ENCODE measurements at regions not wholly inside any gene's neighbourhood (a gene's known extent, or its start where the extent isn't known, plus 50 kb on each side); places are given as distances from the start of the nearest gene placed in this dataset.

DNA sequence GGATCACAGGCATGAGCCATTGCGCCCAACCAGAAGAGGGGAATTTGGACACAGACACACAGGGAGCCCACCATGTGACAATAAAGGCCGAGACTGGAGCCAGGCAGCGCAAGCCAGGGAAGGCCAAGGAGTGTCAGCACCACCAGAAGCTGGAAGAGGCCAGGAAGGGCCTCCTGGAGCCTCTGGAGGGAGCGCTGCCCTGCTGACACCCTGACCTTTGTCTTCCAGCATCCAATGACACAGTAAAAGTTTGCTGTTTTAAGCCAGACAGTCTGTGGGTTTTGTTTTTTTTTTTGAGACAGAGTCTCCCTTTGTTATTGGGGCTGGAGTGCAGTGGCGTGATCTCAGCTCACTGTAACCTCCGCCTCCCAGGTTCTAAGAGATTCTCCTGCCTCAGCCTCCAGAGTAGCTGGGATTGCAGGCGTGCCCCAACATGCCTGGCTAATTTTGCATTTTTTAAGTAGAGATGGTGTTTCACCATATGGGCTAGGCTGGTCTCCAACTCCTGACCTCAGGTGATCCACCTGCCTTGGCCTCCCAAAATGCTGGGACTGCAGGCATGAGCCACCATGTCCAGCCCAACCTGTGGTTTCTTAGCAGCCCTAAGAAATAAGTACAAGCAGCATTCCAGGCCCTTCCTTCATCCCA, 215.8 kb downstream of the CTTN start:
- DNase-seq = no peak

DNA sequence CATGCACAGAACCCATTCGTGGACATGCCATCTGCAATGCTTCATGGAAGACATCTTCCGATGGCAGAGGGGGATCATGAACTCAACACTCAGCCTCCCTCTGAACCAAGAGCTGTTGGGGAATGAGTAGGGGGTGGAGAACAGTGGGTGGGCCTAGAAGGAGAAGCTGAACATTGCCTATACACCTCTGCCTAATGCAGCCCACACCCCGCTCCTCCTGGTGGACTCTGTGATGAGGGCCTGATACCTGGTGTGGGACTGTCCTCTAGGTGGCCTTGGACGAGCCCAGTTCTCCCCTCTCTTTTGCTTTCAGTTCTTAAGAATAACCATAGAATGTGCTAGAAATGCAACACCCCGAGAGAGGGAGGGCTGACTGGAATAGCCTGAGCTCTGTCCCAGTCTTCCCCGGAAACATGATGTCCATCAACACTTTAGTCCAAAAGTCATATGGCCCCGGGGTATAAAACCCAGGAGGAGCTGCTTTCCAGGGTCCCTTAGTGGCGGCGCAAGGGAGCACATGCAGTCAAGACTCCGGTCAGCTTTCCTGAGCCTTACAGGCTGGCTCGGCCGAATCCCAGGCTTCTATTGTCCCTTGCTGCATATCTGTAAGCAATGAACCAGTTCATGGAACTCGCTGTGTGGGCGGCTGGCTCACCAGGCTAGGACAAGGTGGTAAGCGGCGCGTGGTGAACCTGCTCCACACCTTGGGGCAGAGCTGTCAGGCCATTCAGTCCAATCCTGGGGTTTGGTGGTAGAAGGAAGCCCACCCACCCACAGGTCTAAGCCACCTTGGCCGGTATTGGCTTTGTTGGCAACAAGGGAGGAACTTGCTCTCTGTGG, 216.9 kb downstream of the CTTN start:
- DNase-seq = no peak

DNA sequence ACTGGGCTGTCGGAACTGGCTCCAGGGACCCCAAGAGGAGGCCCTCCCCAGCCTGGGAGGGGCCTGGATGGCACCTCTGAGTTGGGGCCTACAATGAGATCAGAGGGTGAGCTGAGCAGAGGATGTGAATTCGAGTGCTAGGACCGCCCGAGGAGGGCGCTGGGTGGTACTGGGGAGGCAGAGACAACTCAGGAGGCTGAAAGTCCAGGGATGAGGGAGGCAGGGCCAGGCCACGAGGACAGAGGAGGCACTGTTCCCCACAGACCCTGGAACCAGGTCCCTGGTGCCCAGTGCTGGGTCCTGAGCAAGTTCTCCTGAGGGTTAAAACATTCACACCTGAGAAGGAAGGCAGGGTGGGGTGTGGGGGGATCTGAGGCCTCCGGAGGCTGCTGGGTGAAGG, 218.0 kb downstream of the CTTN start:
- no peak for DNase-seq

DNA sequence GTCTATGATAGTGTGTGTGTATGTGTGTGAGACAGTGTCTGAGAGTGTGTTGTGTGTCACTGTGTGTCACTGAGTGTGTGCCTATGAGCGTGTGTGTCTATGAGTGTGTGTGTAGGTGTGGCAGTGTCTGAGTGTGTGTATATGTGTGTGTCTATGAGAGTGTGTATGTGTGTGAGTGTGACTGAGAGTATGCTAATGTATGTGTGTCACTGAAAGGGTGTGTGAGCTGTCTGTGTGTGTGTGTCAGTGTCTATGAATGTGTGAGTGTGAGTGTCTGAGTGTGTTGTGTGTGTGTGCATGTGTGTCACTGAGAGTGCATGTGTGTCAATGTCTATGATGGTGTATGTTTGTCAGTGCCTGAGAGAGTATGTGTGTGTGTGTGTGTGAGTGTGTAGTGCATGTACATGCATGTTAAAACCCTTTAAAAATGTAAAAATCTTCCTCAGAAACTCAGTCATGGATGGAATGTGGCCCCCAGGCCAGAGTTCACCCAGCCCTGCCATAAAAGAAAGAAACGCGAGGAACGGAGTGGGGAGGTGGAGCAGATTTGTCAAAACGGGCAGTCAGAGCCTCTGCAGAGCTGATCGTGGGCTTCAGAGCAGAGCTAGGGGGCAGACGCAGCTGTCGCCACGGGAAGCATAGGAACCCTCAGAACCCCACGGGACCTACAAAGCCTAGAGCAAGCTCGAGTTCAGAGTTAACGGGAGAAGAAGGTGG, 218.8 kb downstream of the CTTN start:
- no peak for DNase-seq

DNA sequence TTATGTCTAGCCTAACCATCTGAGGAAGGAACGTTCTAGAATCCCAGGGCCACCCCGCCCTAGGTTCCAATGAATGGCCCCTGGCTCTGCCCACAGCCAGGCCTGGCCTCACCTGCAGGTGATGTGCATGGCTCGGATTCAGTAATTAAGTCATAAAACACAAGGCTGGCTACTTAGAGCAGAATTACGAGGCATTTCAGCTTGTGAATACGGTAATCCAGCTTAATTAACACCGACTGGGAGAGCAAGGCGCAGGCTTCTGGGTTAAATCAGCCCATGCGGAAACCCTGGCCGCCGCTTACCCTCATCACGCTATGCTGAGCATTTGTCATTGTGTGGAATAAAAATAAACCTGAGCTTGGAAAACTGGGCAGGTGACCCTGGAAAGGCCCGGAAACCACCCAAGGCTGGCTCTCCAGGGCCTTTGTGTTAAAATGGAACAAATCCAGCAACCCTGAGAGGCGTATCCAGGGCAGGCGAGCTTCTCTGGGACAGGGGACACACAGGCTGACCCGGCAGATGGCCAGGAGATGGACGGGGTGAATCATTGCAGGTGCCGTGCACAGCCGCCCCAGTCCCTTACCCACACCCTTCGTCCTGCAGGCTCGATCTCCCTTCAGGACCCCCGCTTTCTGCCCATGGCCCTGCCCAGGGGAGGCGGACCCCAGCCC, 220.2 kb downstream of the CTTN start:
- no peak for DNase-seq

DNA sequence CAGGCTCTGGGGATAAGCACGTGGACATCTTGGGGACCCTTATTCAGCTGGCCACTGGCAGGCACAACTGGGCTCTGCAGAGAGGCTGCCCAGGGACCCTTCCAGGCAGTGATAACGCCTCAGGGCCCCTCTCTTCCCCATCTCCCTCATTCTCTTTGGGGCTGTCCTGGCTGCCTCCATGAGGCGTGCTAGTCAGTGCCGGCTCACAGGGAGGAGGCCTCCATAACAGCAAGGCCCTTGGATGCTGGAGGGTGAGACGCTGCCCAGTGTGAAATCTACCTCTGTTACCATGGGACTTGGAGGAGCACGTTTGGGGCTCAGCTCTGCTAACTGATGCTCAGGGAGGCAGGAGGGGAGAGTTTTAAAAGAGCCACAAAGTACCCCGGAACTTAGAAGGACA, 221.3 kb downstream of the CTTN start:
- no peak for DNase-seq

DNA sequence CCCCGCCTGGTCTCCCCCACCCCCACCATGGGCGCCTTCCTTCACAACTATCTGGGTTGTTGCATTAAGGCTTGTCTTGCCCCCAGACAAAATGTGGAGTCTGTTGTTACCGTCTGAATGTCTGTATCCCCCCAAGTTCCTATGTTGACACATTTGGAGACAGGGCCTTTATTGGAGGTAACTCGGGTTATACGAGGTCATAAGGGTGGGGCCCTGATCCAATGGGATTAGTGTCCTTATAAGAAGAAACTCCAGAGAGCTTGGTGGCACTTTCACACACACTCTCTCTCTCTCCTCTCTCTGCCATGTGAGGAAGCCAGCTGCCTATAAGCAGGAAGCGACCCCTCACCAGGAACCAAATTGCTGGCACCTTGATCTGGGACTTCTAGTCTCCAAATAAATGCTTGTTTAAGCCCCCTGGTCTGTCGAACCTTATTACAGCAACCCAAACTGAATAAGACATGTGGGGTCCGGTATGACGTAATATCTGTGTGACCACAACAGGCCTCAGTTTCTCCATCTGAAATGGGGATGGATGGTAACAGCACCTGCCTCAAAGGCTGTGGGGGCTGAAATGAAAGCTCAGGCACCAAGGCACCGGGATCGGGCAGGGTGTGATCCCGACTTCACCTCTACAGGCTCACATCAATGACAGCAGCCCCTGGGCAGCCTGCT, 222.3 kb downstream of the CTTN start:
- no peak for DNase-seq

DNA sequence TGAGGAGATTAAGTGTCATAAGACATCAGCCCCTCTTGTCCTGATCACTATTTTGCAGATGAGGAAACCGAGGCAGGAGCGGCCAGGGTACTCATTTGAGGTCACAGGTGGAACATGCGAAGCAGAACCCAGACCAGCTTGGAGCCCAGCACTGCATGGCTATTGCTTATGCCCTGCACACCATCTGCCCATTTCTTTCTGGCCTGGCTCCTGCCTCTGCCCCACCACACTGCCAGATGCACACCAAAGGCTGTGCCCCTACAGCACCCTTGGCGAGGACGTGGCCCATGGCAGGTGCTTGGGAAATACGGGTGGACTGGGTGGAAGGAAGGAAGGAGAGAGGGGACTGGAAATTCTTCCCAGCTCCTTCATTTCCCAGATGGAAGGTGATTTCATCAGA, 222.9 kb downstream of the CTTN start:
- no peak for DNase-seq

DNA sequence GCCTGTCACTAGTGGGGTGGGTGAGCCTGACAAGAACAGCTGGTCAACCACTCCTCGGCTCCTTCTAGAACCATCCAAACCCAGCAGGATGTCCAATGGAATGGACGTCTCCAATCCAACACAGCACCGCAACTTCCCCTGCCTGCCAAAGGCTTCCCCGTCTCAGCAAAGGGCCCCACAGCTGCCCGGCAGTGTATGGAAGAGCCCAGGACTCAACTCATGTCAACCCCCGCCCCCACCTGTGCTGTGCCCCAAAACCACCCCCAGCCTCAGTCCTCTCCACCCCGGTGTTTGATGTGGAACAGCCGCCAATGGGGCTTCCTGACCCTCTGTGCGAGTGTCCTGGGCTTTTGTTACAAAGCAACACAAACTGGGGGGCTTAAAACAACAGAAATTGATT, 223.8 kb downstream of the CTTN start:
- no peak for DNase-seq

DNA sequence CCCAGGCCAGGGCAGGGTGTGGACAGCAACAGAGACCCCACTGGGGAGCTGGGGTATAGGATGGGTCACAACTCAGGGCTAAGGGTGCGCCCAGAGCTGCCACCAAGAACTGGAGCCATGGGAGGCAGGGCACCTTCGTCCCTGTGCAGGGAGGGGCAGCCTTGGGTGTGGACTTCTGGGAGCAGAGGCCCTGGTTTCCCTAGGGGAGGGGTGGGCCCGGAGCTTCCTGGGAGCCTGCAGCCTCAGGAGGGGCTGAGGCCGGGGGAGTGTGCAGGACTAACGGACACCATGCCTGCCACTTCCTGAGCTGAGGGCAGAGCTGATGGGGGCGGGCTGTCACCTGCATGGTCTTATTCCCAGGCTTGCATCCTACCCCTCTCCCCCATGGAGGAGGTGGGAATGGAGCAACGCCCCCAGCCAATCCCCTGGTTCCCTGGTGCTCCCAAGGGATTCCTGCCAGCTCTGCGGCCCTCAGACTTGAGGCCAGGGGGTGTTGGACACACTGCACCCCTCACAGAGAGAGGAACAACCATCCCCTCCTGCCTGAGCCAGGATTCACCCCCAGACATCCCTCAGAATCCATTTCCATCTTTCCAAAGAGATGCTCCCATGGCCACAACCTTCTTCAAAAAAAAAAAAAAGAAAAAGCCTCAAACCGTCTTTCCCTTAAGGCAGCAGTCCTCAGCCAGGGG, 225.7 kb downstream of the CTTN start:
- no peak for DNase-seq

DNA sequence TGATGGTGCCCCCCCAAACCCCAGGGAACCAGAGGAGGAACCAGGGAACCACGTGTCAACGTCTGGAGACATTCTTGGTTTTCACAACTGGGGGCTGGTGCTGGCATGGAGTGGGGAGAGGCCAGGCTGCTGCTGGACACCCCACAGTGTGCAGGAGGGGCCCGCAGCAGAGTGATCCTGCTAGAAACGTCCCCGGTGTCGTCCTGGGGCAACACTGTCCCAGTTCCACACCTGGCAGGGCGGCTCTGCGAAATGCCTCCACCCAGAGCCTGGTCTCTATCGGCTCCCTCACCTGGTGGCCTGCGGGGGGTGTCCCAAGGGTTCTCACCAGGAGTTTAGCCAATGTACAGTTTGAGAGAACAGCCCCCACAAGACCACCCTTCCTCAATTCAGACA, 226.3 kb downstream of the CTTN start:
- no peak for DNase-seq

DNA sequence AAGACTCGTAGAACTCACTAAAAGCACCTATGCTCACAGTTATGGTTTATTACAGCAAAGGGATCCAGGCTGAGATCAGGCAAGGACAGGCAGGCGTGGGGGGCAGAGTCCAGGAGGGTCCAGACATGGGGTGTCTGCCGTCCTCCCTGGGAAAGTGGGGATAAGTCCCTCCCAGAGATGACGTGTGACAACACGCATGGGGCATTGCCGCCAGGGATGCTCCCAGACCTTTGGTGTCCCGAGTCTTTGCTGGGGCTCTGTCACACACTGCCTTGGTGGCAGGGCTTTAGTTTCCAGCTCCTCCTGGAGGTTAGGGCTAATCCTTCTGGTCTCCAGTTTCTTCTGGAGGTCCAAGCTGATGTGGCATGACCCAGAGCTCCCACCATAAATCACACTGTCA, 226.7 kb downstream of the CTTN start:
- no peak for DNase-seq

DNA sequence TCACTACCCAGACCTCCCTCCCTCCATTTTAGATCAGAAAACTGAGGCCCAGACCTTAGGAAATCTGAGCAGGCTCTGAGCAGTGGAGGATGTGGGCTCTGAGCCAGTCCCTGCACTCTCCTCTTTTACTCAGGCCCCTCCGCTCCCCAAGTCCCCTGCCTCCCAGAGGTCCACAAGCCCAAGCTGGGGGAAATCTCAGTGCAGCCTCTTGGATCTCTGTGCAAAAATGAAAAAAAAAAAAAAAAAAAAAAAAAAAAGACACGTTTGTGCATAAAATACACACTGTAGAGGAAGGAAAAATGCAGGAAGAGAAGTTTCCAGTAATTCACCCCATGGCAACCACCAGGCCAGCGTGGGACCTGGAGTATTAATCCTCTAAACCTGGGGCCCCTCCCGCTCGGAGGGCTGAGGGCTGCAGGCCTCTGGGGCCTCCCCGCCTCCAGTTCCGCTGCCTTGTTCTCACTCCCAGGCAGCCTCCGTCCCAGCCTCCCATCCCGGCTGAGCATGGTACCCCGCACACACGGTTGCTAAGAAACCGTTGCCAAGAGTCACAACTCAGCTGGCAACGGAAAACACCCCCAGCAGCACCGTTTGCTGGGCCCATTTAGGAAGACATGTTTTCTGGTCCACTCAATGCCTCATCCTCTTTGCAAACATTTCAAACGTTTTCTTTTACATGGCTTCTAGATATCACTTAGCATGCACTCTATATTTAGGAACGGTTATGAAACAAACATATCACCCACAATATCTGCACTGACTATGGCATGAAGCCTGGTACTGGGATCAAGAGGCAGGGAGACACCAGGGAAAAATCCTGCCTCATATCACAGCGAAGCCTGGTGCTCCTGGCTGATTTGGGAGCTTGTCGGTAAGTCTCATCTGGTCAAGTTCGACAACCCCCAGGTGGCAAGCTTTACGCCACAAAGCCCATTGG, 227.5 kb downstream of the CTTN start:
- no peak for DNase-seq

DNA sequence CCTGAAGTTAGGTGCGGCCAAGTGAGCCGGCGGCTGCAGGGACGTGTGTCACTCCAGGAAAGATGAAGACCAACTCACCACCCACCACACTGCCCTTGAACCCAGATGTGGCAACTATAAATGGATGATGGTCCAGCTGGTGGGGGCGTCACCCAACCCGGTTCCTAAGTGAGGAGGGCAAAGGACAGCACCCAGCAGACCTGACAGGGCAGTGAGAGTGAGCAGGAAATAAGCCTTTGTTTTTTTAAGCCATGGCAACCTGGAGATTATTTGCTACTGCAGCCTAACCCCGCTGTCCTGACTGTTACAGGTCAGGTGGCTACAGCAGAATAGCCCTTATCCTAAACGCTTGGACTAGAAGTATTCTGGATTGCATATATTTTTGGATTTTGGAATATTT, 228.9 kb downstream of the CTTN start:
- no peak for DNase-seq

DNA sequence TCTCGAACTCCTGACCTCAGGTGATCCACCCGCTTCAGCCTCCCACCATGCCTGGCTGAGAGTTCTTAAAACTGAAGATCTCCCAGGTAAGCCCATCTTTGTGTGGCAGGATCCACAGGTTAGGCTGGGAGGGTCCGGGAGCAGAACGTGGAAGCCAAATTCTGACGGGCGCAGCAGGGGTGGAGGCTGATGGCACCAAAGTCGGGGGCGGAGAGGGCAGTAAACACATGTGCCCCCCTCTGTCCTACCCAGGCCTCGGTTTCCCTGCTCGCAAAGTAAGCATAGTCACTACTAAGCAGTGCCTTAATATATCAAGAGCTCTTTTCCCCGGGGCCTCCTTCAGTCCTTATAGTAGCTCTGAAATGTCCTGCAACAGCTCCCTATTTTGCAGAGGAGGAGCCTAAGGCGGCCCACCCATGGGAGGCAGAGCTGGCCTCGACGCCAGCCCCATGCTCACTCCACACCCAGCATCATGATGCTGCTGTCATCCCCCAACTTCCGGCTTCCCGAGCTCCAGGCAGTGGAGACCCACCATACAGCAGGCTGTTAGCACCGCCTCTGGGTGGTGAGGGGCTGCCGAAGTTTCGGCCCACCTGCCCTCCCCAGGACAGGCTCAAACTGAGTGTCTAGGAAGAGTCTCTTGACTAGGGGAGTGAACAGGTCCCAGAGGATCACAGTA, 230.0 kb downstream of the CTTN start:
- DNase-seq = no peak

DNA sequence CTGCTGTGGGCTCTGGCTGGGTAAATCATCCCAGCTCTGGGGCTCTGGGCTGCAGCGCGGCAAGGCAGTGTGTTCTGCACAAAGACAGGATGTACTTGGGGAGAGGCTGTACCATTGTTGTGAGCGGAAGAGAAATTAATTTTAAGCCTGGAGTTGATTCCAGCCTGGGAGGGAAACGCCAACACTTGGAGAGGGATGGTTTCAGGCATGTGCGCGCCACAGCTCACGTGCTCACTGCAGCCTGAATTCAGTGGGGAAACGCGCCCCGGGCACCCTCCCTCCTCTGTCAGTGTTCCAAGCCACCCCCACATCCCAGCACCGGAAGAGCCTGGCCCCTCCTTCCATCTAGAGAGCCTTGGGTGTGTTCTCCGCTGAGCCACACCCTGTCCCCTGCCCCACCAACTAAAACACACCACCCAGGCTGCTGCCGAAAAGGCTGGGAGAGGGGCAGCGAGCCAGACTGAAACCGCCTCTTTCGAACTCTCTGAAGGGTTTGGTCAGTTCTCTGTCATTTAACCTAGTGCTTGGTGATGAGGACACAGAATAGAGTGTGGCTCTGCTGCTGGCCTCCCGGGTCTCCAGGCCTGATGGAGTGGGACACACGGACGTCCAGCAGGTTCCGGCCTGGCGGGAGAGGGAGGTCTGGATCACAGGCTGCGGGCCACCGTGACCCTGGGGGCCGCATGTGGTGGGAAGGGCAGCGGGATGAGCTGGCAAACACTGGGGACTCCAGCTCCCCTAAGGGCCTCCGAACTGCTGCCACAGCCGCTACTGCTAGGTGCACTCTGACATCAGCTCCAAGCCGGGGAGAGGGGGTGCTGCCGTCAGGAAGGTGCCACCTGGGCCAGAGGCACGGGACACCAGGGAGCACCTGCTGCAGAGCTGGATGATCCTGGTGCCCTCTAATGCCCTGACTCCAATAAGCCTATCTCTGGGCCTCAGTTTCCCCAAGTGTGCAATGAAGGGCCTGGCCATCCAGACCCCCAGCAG, 230.8 kb downstream of the CTTN start:
- peak; percentile 25 for DNase-seq

DNA sequence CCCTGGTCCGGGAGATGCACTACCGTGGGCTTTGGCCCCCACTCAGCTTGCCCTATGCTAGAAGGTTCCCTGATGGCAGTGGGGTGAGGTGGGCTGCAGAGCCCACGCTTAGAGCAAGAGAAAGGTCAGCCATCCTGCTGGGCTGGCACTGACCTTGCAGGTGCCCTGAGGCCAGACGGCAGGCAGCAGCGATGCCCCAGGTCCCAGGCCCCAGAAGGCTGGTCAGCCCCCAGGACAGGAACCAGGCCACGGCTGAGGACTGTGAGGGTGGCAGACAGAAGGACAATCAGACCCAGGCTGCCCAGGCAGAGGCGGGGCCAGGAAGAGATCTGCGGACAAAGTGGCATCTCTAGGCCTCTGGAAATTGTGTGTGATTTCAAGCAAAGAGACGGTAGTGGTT, 231.7 kb downstream of the CTTN start:
- no peak for DNase-seq

DNA sequence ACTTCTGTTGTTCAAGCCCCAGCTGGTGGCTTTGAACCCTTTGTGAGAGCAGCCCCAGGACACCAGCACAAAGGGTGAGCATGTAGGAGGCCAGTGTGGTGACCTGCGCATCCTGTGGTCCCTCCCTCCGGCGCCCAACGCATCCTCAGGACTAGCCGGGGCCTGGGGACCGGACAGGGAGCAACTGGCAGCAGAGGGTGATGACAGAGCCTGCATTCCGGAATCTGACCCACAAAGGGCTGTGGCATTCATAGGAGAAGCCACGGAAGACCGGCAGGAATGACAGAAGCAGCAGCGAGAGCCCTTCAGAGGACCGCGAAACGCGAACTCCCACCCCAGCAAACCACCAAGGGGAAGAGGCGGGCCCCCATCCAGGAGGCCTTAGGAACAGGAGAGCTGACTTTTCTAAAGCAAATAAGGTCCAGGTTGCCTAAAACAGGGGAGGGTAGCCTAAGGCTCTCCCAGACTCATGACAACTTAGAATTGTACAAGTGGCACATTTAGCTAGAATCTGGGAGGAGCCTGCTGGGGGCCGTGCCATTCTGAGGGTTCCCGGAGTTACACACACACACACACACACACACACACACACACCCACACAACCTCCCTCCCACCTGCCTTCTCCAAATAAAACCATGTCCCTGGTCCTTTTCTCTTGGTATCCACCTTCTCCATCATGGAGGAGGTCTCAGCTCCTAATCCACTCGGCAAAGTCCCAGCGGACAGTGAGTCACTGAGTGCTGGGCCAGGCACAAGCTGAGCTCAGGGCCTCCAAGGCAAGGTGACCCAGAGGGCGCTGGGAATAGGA, 232.7 kb downstream of the CTTN start:
- DNase-seq = no peak
